PFSK-1 (cell line): ENCODE measurements at regions not wholly inside any gene's neighbourhood (a gene's known extent, or its start where the extent isn't known, plus 50 kb on each side); places are given as distances from the start of the nearest gene placed in this dataset.

Experiments
- FOXP2 ChIP-seq: optimal IDR thresholded peaks from 2 replicates; pipeline ENCODE3; 2011; ENCODE audit warnings: borderline replicate concordance, control low read depth, inconsistent platforms; ENCODE audit not compliant: insufficient read depth; ENCODE audit errors: extremely low read length, extremely low read depth
- POLR2AphosphoS5 ChIP-seq: IDR thresholded peaks from 2 replicates; pipeline ENCODE4 v1.6.1; 2012; ENCODE audit warnings: low read depth, mild to moderate bottlenecking, control low read depth, low read length, moderate library complexity
- SIN3A ChIP-seq: IDR thresholded peaks from 2 replicates; pipeline ENCODE4 v1.6.1; 2012; ENCODE audit warnings: mild to moderate bottlenecking, low read length, moderate library complexity, borderline replicate concordance; ENCODE audit not compliant: insufficient read depth
- TAF1 ChIP-seq: IDR thresholded peaks from 2 replicates; pipeline ENCODE4 v1.6.1; 2012; ENCODE audit warnings: low read length, control low read depth, borderline replicate concordance; ENCODE audit not compliant: insufficient read depth
- TF ChIP-seq, protein P1 (sequence below), 2 experiments: IDR thresholded peaks; 2 replicates each; pipeline versions ENCODE4 v1.6.1 to v1.8.0; 2011 to 2012; ENCODE audit warnings: low read depth in 2 of 2, low read length in 2 of 2, control low read depth in 1 of 2, inconsistent platforms in 1 of 2, mild to moderate bottlenecking in 1 of 2, moderate library complexity in 1 of 2; ENCODE audit not compliant: insufficient read depth in 1 of 2

GRCh38 chr1:228799924-228800323 lies 64.6 kb downstream of the RHOU start:
- no peak for TF ChIP-seq POLR2AphosphoS5
- no peak for TF ChIP-seq TAF1
- TF ChIP-seq, protein P1, sequence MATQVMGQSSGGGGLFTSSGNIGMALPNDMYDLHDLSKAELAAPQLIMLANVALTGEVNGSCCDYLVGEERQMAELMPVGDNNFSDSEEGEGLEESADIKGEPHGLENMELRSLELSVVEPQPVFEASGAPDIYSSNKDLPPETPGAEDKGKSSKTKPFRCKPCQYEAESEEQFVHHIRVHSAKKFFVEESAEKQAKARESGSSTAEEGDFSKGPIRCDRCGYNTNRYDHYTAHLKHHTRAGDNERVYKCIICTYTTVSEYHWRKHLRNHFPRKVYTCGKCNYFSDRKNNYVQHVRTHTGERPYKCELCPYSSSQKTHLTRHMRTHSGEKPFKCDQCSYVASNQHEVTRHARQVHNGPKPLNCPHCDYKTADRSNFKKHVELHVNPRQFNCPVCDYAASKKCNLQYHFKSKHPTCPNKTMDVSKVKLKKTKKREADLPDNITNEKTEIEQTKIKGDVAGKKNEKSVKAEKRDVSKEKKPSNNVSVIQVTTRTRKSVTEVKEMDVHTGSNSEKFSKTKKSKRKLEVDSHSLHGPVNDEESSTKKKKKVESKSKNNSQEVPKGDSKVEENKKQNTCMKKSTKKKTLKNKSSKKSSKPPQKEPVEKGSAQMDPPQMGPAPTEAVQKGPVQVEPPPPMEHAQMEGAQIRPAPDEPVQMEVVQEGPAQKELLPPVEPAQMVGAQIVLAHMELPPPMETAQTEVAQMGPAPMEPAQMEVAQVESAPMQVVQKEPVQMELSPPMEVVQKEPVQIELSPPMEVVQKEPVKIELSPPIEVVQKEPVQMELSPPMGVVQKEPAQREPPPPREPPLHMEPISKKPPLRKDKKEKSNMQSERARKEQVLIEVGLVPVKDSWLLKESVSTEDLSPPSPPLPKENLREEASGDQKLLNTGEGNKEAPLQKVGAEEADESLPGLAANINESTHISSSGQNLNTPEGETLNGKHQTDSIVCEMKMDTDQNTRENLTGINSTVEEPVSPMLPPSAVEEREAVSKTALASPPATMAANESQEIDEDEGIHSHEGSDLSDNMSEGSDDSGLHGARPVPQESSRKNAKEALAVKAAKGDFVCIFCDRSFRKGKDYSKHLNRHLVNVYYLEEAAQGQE (IDR thresholded peaks at IDR 0.05; ENCODE audit: insufficient read depth in 1 of 2, low read depth in 2 of 2, low read length in 2 of 2): no peak
- no peak for TF ChIP-seq SIN3A
- TF ChIP-seq FOXP2: no peak
